ENCODE measurements at regions not wholly inside any gene's neighbourhood (a gene's known extent, or its start where the extent isn't known, plus 50 kb on each side); places are given as distances from the start of the nearest gene placed in this dataset.
"Not testable (repeated sequence)": the region's sequence is repeated elsewhere in the genome, so short reads cannot be mapped to it uniquely, and the experiment has no call there.

DNA sequence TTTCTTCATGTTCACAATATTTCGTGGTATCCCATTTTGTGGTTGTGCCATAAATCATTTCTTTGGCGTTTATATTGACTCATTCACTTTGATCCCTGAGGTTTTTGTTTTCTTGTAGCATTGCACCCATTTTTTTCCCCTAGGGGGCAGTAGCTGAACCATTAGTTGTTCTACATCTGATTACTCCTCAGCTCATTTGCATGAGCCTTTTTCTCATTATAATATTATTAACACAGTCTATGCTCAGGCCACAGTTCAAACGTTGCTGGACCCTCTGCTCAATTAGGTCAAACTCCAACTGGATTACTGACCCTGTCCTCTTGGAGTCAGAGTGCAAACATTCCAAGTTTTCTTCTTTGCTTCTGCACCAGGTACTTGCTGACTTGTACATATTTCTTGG, 475.4 kb upstream of the SEL1L start:
- H3K4me3 ChIP-seq (ENCODE audit: control insufficient read depth, low read depth, low read length): no peak overlapping the region
- TF ChIP-seq, protein P1, sequence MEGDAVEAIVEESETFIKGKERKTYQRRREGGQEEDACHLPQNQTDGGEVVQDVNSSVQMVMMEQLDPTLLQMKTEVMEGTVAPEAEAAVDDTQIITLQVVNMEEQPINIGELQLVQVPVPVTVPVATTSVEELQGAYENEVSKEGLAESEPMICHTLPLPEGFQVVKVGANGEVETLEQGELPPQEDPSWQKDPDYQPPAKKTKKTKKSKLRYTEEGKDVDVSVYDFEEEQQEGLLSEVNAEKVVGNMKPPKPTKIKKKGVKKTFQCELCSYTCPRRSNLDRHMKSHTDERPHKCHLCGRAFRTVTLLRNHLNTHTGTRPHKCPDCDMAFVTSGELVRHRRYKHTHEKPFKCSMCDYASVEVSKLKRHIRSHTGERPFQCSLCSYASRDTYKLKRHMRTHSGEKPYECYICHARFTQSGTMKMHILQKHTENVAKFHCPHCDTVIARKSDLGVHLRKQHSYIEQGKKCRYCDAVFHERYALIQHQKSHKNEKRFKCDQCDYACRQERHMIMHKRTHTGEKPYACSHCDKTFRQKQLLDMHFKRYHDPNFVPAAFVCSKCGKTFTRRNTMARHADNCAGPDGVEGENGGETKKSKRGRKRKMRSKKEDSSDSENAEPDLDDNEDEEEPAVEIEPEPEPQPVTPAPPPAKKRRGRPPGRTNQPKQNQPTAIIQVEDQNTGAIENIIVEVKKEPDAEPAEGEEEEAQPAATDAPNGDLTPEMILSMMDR (IDR thresholded peaks at IDR 0.05; ENCODE audit: control insufficient read depth, insufficient read depth, low read depth, low read length, missing control alignments): no peak
- no peak for DNase-seq (ENCODE audit: low read depth)

DNA sequence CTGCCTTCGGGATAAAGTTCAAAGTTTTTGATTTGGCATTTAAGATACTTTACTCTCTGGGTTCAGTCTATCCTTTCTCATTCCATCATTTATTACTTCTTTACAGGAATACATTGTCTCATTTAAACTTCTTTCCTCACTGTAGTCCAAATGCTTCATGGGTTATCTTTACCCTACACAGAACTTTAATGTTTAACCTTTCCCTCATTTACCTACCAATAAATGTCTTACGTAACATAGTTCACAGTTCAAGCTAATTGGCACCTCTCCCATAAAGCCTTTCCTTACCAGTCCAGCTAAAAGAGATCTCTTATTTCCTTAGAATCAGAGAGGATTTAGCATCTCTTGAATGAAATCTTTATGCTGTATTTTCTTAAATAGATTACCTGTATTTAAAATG, 476.3 kb upstream of the SEL1L start:
- TF ChIP-seq, protein P1 (IDR thresholded peaks at IDR 0.05; ENCODE audit: control insufficient read depth, insufficient read depth, low read depth, low read length, missing control alignments): no peak
- no peak overlapping the region for H3K4me3 ChIP-seq (ENCODE audit: control insufficient read depth, low read depth, low read length)
- no peak for DNase-seq (ENCODE audit: low read depth)

DNA sequence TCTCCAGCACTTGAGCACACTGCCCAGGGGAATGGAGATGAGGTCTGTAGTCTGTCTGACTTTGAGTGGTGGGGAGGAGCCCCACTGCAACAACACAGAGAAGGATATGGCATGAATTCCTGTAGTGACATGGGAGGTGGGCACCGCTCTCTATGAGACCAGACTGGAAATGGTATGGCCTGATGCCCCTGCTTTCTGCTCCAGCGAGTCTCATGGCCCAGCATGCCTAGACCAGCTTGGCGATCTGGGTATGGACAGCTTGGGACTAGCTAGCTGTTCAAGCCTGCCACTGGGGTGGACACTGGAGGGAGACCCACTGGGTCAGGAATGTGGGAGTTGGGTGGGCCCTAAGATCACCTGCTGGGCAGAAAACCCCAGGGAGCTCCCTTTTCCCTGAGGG, 477.8 kb upstream of the SEL1L start:
- H3K4me3 ChIP-seq (ENCODE audit: control insufficient read depth, low read depth, low read length): no peak overlapping the region
- DNase-seq (ENCODE audit: low read depth): no peak
- TF ChIP-seq, protein P1 (IDR thresholded peaks at IDR 0.05; ENCODE audit: control insufficient read depth, insufficient read depth, low read depth, low read length, missing control alignments): no peak

DNA sequence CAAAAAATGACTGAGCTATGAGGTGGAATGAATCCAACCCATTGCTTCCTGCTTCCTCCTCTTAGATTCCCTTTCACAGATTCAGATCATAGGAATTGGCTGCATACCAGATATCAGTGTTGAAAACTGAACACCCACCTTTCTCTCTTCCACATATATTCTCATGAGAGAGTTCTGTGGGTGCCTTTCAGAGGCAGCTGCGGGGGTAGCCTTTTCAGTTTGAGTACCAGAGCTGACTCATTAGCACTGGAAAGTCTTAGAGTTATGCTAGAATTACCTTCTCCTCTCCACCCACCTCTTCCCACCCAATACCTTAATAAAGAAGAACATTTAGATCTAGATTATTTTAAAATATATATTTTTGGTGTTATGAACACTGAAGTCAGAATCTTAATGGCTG, 495.4 kb upstream of the SEL1L start:
- TF ChIP-seq, protein P1 (IDR thresholded peaks at IDR 0.05; ENCODE audit: control insufficient read depth, insufficient read depth, low read depth, low read length, missing control alignments): no peak
- no peak overlapping the region for H3K4me3 ChIP-seq (ENCODE audit: control insufficient read depth, low read depth, low read length)
- DNase-seq (ENCODE audit: low read depth): no peak

DNA sequence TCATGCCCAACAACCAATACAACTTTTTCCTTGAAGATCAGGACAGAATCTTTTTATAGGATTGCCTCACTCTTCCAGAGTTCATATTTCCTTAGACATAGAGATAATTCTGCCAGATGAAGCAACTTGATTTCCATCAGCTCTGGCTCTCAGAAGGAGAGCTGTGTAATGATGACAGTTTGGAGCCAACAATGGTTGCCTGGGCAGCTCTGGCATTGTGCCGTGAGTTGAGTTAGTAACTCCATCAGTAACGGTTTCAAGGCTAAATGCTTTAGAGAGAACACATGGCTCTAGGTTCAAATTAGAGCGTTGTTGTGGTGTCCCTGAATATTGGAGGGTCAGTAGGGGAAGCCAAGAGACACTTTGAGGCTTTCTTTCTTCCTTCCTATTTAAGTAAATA, 501.7 kb upstream of the SEL1L start:
- DNase-seq (ENCODE audit: low read depth): no peak
- no peak overlapping the region for H3K4me3 ChIP-seq (ENCODE audit: control insufficient read depth, low read depth, low read length)
- TF ChIP-seq, protein P1 (IDR thresholded peaks at IDR 0.05; ENCODE audit: control insufficient read depth, insufficient read depth, low read depth, low read length, missing control alignments): no peak

DNA sequence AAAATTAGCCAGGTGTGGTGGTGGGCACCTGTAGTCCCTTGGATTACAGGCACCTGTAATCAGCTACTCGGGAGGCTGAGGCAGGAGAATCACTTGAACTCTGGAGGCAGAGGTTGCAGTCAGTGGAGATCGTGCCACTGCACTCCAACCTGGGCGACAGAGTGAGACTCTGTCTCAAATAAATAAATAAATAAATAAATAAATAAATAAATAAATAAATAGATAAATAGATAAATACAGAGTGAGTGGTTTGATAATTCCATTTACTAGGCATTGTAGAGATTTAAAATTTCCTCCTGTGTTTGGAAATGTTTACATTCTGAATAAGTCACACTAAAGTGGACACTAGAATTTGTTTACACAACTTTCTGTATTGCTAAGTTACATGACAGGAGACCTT, 504.4 kb upstream of the SEL1L start:
- H3K4me3 ChIP-seq (ENCODE audit: control insufficient read depth, low read depth, low read length); DNase-seq (ENCODE audit: low read depth): not testable (repeated sequence)

DNA sequence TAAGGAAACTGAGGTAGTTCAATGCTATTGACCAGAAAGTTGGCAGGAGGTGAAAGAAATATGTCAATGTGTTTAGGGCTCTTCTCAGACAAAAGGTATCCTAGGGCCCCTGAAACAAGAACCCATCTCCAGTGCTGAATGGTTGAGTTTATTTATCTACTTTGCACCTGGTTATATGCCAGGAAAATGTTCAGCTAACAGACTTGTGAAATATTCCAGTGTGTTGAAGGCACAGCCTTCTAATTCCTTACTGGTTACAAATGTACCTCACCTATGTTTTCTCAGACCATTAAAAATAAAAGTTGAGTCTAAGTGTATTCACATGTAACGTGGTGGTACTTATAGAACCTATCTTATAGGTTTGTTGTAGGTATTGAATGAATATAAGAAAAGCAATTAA, 511.7 kb upstream of the SEL1L start:
- no peak for DNase-seq (ENCODE audit: low read depth)
- no peak overlapping the region for H3K4me3 ChIP-seq (ENCODE audit: control insufficient read depth, low read depth, low read length)
- TF ChIP-seq, protein P1 (IDR thresholded peaks at IDR 0.05; ENCODE audit: control insufficient read depth, insufficient read depth, low read depth, low read length, missing control alignments): no peak
